ENCODE measurements at regions not wholly inside any gene's neighbourhood (a gene's known extent, or its start where the extent isn't known, plus 50 kb on each side); places are given as distances from the start of the nearest gene placed in this dataset.

DNA sequence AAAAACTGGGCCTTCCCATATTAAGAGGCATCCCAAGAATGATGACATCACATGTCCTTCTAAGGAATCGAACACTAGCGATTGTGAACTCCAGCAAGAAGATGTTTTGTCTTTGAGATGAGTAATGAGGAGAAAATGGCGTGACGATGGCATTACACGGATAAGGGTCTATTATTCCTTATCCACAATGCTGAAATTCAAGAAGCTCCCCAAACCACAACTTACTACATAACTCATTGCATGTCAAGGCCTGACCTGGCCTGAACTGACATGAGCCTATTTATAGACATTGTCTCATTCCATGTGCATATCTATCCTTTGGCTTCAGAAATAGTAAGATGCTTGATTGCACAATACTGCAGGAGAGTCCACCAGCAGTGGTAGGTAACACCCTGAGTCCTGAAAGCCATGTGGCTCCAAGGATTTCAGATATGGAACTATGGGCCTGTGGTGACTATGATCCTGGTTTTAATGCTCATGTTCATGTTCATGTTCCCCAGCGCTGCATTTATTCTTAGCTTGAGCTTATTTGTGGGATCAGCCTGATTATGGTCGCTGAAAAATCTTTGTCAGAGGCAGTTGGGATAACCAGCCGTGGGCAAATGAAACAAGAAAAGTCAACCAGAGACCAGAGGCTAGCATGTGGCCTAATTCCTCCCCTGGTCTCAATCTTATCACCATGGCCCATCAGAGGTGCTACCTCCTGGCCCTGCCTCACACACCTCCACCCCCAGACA, 183.2 kb upstream of the JARID2 start:
- peak; percentile 99 for DNase-seq (ENCODE audit: low read depth)

DNA sequence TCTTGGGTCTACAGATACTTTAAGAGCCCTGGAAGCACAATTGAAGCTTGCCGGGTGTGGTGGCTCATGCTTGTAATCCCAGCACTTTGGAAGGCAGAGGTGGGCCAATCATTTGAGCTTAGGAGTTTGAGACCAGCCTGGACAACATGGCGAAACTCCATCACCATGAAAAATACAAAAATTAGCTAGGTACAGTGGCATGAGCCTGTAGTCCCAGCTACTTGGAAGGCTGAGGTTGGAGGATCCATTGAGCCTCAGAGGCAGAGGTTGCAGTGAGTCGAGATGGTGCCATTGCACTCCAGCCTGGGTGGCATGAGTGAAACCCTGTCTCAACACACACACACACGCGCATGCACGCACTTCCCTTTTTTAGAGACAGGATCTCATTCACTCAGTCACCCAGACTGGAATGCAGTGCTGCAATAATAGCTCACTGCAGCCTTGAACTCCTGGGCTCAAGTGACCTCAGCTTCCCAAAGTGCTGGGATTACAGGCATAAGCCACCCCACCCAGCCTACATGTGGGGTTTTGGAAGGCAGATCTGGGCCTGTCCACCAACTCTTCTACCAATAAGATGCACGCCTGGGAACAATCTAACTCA, 182.5 kb upstream of the JARID2 start:
- peak; percentile 92 for DNase-seq (ENCODE audit: low read depth)

DNA sequence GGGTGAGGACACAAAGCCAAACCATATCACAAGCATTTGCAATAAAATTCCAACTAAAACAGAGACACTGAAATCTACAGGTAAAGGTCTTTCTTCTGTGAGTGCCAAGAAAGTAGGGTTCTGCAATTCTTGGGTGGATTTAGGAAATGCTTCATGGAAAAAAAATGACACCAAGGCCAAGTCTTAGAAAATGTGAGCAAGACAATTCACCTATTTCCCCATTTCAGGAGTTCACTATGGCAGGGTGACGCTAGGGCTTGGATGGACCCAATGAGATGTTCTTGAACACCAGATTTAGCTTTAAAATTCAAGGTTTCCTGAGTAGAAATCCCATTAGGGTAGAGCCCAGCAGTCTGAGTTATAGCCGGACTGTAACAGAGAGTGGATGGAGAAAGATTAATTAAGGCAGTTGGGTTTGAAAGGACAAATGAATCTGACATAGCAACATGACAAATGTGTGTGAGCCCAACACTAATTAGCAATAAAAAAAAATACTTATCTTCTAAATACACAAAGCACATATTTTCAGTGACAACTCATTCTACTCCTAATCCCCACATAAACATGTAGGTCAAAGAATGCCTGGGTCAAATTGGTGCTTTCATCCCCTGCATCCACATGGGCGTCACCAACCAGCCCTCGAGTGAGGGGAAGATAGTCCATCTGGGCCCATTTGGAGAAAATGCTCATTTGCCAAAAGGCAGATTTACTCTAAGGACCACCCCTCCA, 180.4 kb upstream of the JARID2 start:
- DNase-seq (ENCODE audit: low read depth) = no peak

DNA sequence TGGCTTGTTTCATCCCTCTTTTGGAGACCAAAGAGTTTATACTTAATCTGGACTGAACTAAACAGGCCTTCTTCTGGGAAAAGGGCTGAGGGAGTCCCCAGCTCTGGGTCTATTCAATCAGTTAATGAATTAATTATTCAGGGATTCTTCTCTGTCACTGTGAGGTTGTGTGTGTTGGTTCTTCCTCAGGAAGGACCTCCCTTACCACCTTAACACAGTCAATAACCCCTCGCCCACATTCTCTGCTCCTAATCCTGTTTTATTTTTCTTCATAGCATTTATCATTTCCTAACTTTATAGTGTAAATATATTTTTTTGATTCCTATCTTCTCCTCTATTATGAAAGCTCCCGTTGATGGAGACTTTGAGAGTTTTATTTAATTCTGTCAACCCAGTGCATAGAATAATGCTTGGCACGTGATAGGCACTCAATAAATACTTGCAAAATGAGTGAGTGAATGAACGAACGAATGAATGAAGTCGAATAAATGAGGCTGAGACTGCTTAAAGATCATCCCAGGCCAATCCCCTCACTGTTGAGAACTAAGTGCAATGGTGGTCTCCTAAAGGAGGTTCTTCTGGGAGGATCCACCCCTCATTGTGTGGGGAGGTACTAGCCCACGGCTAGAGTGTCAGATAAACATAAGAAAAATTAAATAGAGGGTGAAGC, 179.6 kb upstream of the JARID2 start:
- DNase-seq (ENCODE audit: low read depth) = no peak

DNA sequence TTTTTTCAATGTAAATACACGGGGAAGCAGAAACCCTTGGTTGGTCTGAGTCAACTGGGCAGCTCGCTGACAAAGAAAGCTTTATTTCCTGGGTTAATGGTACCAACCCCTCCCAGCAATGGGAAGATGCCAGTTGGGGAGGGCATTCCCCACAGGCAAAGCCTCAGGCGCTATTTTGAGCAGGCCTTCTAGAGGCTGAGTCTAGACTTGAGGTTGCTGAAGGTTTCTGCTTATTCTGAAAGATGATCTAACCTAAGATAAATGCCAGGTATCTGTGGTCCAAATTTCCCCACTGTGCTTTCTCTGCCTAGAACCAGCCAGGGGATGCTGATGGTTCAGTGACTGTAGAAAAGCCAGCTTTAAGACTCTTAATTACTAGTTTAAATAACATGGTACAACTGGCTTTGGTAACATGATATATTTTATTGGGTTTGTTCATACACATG, 172.5 kb upstream of the JARID2 start:
- peak; percentile 88 for DNase-seq (ENCODE audit: low read depth)

DNA sequence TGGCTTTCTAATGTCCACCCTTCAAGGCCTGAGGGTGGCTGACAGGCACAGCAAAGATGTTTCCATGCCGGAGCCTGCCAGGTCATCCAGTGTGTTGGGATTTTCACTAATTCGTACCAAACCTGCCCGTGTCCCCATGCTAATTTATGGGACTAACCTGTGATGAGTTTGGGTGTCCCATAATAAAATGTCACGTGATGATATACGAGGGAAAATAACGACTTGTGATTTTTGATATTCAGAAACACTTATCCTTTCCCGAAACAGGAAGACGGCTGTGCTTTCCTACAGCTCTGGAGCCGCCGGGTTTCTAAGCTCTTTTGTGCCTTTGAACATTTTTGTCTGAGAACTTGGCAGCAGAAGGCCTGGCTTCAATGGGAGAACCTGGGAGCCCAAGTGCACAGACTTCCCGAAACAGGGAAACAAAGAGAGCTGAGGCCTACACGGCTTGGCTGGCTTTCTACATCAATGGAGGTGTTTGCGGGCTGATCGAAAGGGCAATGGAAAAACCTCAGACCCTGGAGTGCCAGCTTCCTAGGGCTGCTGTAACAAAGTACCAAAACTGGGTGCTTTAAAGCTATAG, 171.9 kb upstream of the JARID2 start:
- no peak for DNase-seq (ENCODE audit: low read depth)

DNA sequence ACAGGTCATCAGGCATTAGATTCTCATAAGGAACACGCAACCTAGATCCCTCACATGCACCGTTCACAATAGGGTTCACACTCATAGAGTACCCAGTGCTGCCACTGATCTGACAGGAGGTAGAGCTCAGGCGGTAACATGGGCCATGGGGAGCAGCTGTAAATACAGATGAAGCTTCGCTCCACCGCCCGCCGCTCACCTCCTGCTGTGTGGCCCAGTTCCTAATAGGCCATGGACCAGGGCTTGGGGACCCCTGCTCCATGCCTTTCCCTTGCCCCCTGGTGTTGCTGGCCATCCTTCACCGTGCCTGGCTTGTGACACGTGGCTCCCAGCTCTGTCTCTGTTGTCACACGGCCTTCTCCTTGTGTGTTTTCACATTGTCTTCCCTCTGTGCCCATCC, 171.1 kb upstream of the JARID2 start:
- DNase-seq (ENCODE audit: low read depth) = no peak

DNA sequence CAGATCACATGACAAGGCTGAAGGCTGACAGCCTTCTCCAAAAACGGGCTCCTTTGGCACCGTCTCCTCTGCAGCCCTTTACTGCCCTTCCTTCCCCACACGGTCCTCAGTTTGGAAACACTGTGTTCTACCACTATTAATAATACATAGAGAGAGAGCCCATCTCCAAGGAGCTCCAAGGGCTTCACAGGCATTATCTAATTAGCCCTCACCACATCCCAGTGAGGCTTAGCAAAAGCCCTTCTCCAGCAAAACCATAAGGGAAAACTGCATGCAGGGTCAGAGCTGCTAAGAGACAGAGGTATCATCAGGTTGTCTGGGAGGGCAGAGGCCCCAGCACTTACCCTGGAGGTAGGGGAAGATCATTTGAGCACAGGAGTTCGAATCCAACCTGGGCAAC, 169.3 kb upstream of the JARID2 start:
- DNase-seq (ENCODE audit: low read depth) = no peak

DNA sequence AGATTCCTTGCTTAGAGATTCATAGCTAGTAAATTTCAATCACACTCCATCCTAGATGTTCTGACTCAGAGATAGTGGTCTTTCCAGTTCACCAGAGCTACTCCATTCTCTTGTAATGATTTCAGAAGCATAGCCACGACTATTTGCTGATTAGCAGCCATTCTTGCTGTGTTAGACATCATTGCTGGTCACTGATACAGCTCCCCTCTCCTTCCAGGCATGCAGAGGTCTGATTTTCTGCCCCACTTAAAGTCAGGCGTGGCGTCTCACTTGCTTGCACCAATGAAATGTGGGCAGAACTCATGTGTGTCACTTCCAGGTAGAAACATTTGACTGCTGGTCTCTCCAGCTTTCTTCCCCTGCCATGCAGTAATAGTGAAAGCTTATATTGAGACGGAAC, 168.9 kb upstream of the JARID2 start:
- DNase-seq (ENCODE audit: low read depth) = no peak

DNA sequence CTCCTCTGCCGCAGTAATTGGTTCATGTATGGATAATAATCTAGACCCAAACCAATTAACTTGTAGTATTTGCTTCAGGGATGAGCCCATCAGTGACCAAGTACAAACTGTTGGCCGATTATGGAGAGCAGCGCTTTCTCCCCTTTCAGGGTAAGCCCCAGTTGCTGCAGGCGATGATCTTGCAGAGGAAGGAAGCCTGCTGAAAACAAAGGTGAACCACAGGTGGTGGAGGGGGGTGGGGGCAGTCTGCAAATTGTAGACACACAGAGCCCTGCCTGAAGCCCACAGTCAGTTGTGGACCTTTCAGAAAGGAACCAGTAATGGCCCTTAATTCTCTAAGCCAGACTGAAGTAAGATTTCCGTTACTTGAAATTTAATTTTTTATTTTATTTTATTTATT, 167.9 kb upstream of the JARID2 start:
- DNase-seq (ENCODE audit: low read depth) = no peak

DNA sequence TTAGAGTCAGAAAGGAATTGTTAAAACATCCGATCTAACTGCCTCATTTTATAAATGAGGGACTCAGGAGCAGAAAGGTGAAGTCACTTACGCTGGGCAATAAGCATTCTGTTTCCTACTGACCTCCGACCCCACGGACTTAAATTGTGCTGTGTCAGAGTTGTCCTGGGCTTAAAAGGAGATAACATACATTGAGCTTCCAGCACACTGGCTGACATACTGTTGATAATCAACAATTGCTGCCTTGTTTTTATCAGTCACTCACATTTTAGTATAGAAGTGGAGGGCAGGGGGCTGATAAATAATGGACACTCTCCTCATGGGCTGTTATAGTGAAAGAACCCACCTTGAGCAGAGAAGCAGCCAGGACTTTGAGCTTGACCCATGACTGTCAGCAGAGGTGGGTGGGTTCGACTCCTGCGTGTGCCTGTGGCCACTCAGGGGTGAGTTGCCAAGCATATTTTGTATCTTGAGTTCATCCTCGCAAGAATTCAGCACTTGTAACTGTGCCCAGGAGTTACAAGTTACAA, 166.5 kb upstream of the JARID2 start:
- DNase-seq (ENCODE audit: low read depth) = no peak

DNA sequence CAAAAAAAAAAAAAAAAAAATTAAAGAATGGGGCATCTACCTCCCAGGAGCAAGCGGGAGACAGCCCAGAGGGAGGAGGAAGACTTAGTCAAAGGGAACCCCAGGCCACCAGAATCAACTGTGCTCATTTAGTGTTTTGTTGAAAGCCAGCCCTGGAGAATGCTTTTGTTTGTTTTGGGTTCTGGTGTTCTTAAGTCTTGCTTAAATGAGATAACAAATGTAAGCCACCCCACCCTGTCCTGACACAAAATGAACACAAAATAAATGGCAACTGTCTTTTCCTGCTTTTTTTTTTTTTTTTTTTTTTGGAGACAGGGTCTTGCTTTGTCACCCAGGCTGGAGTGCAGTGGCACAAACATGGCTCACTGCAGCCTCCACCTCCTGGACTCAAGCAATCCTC, 165.0 kb upstream of the JARID2 start:
- DNase-seq (ENCODE audit: low read depth) = no peak

DNA sequence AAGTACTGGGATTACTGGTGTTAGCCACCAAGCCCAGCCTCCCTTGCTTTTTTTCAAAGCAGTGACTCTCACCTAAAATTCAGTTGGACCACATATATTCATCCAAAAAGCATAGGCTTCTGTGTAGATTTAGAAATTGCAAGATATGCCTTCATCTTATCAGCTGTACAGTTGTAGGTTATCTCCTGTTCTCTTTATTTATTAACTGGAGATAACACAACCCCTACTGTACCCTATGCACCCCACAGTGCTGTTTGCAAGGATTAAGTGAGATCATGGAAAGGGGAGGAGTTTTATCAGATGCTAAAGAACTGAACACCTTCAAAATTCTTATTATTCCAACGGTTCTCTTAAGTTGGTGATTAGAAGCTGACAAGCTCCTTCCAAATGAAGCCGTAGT, 164.4 kb upstream of the JARID2 start:
- no peak for DNase-seq (ENCODE audit: low read depth)

DNA sequence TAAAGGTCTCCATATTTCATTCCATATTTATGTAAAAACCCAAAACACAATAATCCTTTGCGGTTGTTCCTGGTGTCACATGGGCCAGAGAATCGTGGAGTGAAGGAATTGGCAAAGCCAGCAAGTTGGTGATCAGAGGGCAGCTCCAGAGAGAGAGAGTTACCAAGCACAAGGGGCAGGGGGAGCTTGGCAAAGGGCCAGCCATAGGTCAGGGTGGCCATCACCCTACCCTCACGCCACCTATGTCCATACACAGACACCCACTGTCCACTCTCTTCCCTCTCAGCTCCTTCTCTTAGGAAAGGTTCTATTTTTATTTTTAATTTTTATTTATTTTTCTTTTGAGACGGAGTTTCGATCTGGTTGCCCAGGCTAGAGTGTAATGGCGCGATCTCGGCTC, 163.2 kb upstream of the JARID2 start:
- no peak for DNase-seq (ENCODE audit: low read depth)

DNA sequence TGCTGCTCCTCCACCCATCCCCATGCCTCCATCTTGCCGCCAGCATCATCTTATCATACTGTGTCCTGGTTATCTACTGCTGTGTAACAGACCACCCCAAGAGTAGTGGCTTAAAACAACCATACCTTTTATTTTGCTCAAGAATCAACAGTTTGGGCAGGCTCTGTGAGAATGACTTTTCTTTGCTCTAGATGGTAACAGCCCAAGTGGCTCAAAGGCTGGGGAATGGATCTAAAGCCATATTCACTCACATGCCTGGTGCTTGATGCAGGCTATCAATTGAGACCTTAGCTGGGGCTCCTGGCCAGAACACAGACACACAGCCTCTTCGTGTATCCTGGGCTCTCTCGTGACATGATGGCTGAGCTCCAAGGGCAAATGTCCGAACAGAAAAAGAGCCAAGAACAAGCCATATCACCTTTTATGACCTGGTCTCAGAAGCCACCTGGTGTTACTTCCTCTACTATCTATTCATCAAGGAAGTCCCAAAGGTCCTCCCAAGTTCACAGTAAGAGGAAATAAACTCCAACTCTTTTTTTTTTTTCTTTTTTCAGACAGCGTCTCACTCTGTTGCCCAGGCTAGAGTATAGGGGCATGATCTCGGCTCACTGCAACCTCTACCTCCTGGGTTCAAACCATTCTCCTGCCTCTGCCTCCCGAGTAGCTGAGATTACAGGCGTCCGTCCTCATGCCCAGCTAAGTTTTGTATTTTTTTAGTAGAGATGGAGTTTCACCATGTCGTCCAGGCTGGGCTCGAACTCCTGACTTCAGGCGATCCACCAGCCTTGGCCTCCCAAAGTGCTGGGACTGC, 159.3 kb upstream of the JARID2 start:
- DNase-seq (ENCODE audit: low read depth) = no peak

DNA sequence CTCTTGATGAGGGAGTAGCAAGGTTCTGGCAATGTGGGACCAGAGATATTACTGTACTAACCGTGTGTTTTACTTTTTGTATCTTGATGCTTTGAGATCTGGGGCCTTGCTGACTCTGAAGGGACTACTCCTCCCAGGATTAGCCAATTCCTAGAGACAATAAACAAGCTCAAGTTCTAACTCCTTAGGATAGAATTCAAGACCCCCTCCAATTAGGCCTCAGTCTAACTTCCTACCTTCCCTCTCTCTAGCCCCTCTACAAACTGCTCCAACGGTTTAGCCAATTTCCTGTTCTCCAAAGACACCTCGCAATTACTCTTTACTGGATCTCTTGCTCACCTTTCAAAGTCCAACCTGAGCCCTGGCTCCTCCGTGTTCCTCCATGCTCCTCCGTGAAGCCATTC, 158.7 kb upstream of the JARID2 start:
- no peak for DNase-seq (ENCODE audit: low read depth)

DNA sequence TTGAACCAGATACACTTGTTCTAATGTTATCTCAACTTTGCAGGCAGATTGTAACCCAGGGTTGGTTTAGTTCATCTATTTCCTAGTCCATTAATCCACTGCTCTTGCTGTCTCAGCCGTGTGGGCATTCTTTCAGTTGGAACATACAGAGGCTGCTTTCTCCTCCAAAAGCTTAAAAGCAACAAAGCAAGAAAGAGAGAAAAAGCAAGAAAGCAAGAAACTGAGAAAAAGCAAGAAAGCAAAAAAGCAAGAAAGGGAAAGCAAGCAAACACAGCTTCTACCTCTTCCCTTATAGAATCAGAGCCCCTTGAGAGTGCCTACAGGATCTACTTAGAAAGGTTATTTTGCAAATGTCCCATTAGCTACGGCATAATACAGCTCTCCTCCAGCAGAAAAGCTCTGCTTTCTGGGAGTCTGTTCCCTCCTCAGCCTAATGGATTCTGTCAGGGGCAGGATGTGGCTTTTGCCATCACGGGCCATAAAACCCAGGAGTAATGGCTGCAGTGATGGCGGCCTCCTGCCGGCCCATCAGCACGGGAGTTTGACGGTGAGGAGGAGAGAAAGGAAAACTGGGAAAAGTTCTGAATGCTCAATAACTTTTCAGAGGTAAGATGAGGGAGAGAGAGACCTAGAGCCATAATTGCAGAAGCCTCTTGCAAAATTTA, 156.8 kb upstream of the JARID2 start:
- DNase-seq (ENCODE audit: low read depth) = no peak

DNA sequence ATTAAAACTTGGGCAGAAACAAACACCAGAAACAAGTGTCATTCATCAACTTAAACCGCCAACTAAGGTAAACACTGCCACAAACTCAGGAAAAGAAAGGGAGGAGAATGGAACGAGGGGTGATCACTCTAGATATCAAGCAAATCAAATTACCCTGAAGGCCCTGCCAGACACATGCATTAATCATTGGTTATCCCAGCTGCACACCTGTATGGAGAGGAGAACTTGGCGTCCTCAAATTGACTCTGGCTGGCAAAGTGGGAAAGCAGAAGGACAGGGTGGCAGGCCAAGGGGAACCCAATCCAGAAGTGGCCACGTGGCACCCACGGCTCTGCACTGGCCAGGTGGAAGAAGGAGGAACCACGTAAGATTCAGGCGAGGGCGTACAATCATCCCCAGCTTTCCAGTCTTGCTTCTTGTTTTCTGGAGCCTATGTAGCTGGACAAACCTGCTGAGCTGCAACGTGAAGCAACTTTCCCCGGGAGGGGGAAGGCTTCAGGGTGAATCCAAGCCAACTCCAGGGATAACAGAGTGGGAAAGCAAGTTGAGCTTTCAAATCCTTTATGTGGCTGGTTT, 156.2 kb upstream of the JARID2 start:
- DNase-seq (ENCODE audit: low read depth) = no peak

DNA sequence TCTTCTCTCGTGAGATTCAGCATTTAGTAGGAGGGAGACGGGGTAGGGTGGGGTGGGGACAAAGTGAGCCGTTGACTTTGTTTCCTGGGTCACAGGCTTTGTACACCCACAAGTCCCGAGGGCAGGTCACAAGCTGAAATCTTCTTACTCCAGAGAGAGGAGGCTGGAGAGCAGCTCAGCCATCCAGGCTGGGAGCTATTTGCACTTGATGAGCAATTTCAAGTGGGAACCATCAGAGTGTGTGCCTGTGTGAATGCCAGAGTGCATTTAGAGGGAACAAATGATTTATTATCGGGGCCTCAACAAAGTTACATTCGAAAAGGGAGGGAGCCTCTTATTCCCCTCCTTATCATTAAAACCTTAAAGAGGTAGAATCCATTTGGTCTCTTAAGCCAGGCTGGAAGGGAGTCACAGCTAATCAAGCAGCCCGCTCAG, 155.7 kb upstream of the JARID2 start:
- no peak for DNase-seq (ENCODE audit: low read depth)

All from myocyte (in vitro differentiated cells).